DND-41 (cell line): ENCODE measurements at regions not wholly inside any gene's neighbourhood (a gene's known extent, or its start where the extent isn't known, plus 50 kb on each side); places are given as distances from the start of the nearest gene placed in this dataset.

Experiments used
- ATAC-seq: fragments of 200-7000 bp; cut with Tn5 transposase; 3 replicates; pipeline ENCODE4 v1.9.1; 2021; ENCODE audit warnings: low read depth; ENCODE audit not compliant: insufficient read depth
- DNase-seq: peaks from one replicate; pipeline ENCODE4 v3.0.0-alpha.2; 2020
- H2AFZ ChIP-seq: 2 replicates; pipeline ENCODE4 v1.6.0; 2012; ENCODE audit warnings: low read depth, low read length
- H3K27ac ChIP-seq: 2 replicates; pipeline ENCODE4 v1.5.1; 2012; ENCODE audit warnings: low read length, inconsistent platforms
- H3K27me3 ChIP-seq: fragments of 200-600 bp; sonication (generic); 2 replicates; pipeline ENCODE4 v1.6.0; 2012; ENCODE audit warnings: low read length, mild to moderate bottlenecking, inconsistent platforms; ENCODE audit not compliant: insufficient read depth, poor library complexity
- H3K36me3 ChIP-seq: 2 replicates; pipeline ENCODE4 v1.5.1; 2012; ENCODE audit warnings: low read length, inconsistent platforms; ENCODE audit not compliant: insufficient read depth
- H3K4me1 ChIP-seq: 2 replicates; pipeline ENCODE4 v1.5.1; 2012; ENCODE audit warnings: mild to moderate bottlenecking, low read length; ENCODE audit not compliant: insufficient read depth
- H3K4me2 ChIP-seq: 2 replicates; pipeline ENCODE4 v1.6.0; 2012; ENCODE audit warnings: mild to moderate bottlenecking, moderate library complexity, low read length, inconsistent platforms; ENCODE audit not compliant: insufficient read depth
- H3K4me3 ChIP-seq, 2 experiments: fragments of 200-600 bp in 1 of 2; shearing (Covaris generic) in 1 of 2; 2 replicates each; pipeline ENCODE4 v1.5.1; 2012 to 2016; ENCODE audit warnings: inconsistent platforms in 2 of 2, low read length in 2 of 2, mild to moderate bottlenecking in 2 of 2, low read depth in 1 of 2, moderate library complexity in 1 of 2
- H3K79me2 ChIP-seq: 2 replicates; pipeline ENCODE4 v1.6.0; 2012; ENCODE audit warnings: low read length, inconsistent platforms; ENCODE audit not compliant: insufficient read depth
- H3K9ac ChIP-seq: 2 replicates; pipeline ENCODE4 v1.6.0; 2012; ENCODE audit warnings: low read depth, mild to moderate bottlenecking, inconsistent platforms, low read length, moderate library complexity
- H3K9me3 ChIP-seq: 2 replicates; pipeline ENCODE4 v1.5.1; 2012; ENCODE audit warnings: low read length, moderate library complexity, mild to moderate bottlenecking, inconsistent platforms; ENCODE audit not compliant: insufficient read depth, severe bottlenecking
- H4K20me1 ChIP-seq: 2 replicates; pipeline ENCODE4 v1.6.0; 2012; ENCODE audit warnings: low read length; ENCODE audit not compliant: insufficient read depth
- EZH2 ChIP-seq: IDR thresholded peaks from 3 replicates; pipeline ENCODE4 v1.6.1; 2012; ENCODE audit warnings: borderline replicate concordance, low read depth, mild to moderate bottlenecking, moderate library complexity, low read length, inconsistent platforms; ENCODE audit not compliant: severe bottlenecking
- TF ChIP-seq, protein P1 (sequence below): IDR thresholded peaks from 2 replicates; pipeline ENCODE4 v1.5.1; 2012; ENCODE audit warnings: borderline replicate concordance, low read length, moderate library complexity, mild to moderate bottlenecking; ENCODE audit not compliant: poor library complexity, severe bottlenecking; ENCODE audit errors: extremely low read depth

DNA sequence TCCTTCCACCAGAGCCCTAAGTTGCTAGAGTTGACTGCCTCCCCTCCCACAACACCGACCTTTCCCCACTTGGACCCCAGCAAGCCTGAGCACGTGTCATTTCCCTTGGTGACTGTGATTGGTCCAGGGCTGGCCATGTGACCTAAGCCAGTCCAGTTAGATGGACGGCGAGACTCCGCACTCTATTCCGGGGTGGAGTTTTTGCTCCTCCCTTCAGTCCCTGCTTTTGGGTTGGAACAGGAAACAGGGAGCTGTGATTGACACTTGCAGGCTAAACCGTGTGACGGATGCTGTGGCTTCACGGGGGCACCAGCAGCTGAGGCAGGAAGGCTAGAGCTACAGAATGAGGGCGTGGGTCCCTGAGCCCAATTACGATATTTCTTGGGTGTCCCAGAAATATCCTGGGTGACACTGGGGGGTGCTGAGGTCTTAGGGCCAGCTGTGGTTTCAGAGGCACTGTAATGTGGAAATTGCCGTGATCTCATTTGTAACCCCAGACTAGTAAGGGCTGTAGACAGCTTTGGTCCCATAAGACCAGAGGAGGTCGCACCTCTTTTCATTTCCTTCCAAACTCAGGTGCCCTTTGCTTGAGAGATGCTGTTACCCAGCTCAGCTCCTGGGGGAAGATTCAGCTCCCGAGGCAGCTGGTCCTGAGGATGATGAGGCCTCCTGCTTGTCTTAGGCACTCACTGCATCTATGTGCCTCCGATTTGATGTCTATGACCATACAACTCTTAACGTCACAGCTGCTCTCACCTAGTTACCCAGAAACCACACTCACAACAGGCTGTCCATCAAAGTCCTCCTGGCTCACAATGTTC lies 102.7 kb upstream of the NPTX2 start:
- H3K4me1 ChIP-seq, result no peaks in the 10 kb centered on the region
- no peaks in the 10 kb centered on the region for H3K79me2 ChIP-seq
- TF ChIP-seq EZH2, result no peak
- TF ChIP-seq, protein P1, sequence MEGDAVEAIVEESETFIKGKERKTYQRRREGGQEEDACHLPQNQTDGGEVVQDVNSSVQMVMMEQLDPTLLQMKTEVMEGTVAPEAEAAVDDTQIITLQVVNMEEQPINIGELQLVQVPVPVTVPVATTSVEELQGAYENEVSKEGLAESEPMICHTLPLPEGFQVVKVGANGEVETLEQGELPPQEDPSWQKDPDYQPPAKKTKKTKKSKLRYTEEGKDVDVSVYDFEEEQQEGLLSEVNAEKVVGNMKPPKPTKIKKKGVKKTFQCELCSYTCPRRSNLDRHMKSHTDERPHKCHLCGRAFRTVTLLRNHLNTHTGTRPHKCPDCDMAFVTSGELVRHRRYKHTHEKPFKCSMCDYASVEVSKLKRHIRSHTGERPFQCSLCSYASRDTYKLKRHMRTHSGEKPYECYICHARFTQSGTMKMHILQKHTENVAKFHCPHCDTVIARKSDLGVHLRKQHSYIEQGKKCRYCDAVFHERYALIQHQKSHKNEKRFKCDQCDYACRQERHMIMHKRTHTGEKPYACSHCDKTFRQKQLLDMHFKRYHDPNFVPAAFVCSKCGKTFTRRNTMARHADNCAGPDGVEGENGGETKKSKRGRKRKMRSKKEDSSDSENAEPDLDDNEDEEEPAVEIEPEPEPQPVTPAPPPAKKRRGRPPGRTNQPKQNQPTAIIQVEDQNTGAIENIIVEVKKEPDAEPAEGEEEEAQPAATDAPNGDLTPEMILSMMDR, result no peak
- H2AFZ ChIP-seq, result no peak overlapping the region
- no peak overlapping the region for H3K9ac ChIP-seq
- no peak overlapping the region for H3K27ac ChIP-seq
- no peak overlapping the region for H3K4me3 ChIP-seq
- H3K27me3 ChIP-seq, result peaks cover 4% of the 10 kb centered on the region
- no peak for DNase-seq
- H3K4me2 ChIP-seq, result no peak overlapping the region
- H4K20me1 ChIP-seq, result no peaks in the 10 kb centered on the region
- H3K36me3 ChIP-seq, result no peaks in the 10 kb centered on the region
- H3K9me3 ChIP-seq, result no peaks in the 10 kb centered on the region
- no peak for ATAC-seq

DNA sequence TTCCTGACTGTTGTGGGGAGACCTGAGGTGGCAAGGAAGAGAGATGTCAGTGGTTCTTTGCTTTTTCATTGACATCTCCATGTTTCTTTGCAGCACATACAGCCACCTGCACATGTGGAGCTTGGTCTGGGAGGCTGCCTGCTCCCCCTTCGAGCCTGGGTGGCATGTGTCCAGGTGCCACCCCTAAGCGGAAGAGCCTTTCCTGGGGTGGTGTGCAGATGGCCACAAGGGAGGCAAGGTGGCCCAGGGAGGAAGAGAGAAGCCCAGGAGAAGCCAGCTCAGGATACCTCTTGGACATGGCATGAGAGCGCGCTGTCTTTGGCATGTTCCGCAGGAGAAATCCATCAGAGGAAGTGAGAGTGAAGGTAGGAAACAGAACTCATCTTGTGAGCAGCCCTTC lies 105.9 kb upstream of the NPTX2 start:
- TF ChIP-seq EZH2, result no peak
- TF ChIP-seq, protein P1, result no peak

DNA sequence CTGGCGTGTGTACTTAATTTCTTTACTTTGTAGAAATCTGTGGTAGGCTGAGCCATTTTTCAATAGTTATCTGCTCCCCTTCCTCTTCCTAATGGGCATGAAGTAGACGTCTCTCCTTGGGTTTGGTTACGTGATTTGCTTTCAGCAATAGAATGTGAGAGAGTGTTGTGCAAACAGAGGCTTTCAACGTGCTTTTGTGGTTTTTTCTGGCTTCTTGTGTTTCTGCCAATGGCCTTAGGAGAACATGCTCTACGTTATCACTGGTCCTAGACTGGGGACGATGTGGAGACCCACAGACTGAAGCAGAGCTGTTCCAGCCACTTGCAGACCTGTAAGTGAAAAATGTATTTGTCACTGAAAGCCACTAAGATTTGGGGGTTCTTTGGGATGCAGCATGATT lies 107.2 kb upstream of the NPTX2 start:
- H3K36me3 ChIP-seq, result no peaks in the 10 kb centered on the region
- no peaks in the 10 kb centered on the region for H3K9me3 ChIP-seq
- no peak overlapping the region for H3K27ac ChIP-seq
- DNase-seq, result no peak
- H3K79me2 ChIP-seq, result no peaks in the 10 kb centered on the region
- H3K4me3 ChIP-seq, result no peak overlapping the region
- H3K27me3 ChIP-seq, result peaks cover 4% of the 10 kb centered on the region
- no peak overlapping the region for H2AFZ ChIP-seq
- no peak for ATAC-seq
- TF ChIP-seq EZH2, result no peak
- TF ChIP-seq, protein P1, result no peak
- no peak overlapping the region for H3K4me2 ChIP-seq
- no peak overlapping the region for H3K9ac ChIP-seq
- no peaks in the 10 kb centered on the region for H3K4me1 ChIP-seq
- no peaks in the 10 kb centered on the region for H4K20me1 ChIP-seq

More for the DNA sequence above, 105.9 kb upstream of the NPTX2 start:
- Histone ChIP-seq H3K9me3 (no peaks in the 10 kb centered on the region), H3K27me3 (peaks cover 4% of the 10 kb centered on the region), H4K20me1 (no peaks in the 10 kb centered on the region), H3K4me1 (no peaks in the 10 kb centered on the region), H3K27ac (no peak overlapping the region), H3K36me3 (no peaks in the 10 kb centered on the region), H2AFZ (no peak overlapping the region), H3K9ac (no peak overlapping the region), H3K79me2 (no peaks in the 10 kb centered on the region), H3K4me2 (no peak overlapping the region), H3K4me3 (no peak overlapping the region)
- ATAC-seq (no peak), DNase-seq (no peak)

DNA sequence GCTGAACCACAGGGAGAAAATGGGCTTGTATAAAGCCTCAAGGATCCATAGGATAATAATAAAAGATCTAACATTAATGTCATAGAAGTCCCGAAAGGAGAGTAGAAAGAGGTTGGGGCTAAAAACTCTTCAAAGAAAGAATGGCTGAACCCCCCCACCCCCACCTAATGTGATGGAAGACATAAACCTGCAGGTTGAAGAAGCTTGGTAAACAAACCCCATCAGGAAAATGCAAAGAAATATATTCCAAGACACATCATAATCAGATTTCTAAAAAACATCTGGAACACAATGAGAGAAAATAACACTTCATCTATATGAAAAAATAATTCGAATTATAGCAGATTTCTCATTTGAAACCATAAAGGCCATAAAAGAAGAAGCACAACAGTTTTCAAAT lies 105.6 kb upstream of the BAIAP2L1 start:
- no peaks in the 10 kb centered on the region for H3K79me2 ChIP-seq
- H3K4me3 ChIP-seq, result no peak overlapping the region
- no peaks in the 10 kb centered on the region for H4K20me1 ChIP-seq
- H3K4me2 ChIP-seq, result no peak overlapping the region
- no peaks in the 10 kb centered on the region for H3K4me1 ChIP-seq
- ATAC-seq (no peak), DNase-seq (no peak)
- H3K36me3 ChIP-seq, result no peaks in the 10 kb centered on the region
- no peaks in the 10 kb centered on the region for H3K27me3 ChIP-seq
- TF ChIP-seq, protein P1, result no peak
- TF ChIP-seq EZH2, result no peak
- H3K27ac ChIP-seq, result no peak overlapping the region
- no peak overlapping the region for H2AFZ ChIP-seq
- no peak overlapping the region for H3K9ac ChIP-seq
- no peaks in the 10 kb centered on the region for H3K9me3 ChIP-seq
